Stomach (tissue), 4 donors: ENCODE measurements at regions not wholly inside any gene's neighbourhood (a gene's known extent, or its start where the extent isn't known, plus 50 kb on each side); places are given as distances from the start of the nearest gene placed in this dataset.

Experiments
- CTCF ChIP-seq, 7 experiments: fragments of 450-650 bp in 4 of 7; fragments of 200-600 bp in 3 of 7; sonication (generic) in 3 of 7; IDR thresholded peaks; one replicate each; pipeline ENCODE4 v1.5.1; 2016 to 2019; ENCODE audit warnings: antibody characterized with exemption in 7 of 7, control low read depth in 2 of 7, mild to moderate bottlenecking in 1 of 7
- EP300 ChIP-seq: sonication (generic); formaldehyde crosslinking; IDR thresholded peaks from one replicate; pipeline ENCODE4 v1.6.1; 2017; ENCODE audit warnings: antibody characterized with exemption
- POLR2A ChIP-seq, 4 donors: fragments of 450-650 bp; IDR thresholded peaks; one replicate each; pipeline ENCODE4 v1.6.1; 2016; ENCODE audit warnings: antibody characterized with exemption in 4 of 4, control low read depth in 2 of 4, mild to moderate bottlenecking in 1 of 4, moderate library complexity in 1 of 4
- POLR2AphosphoS5 ChIP-seq, 3 donors: sonication (generic); formaldehyde crosslinking; IDR thresholded peaks; one replicate each; pipeline ENCODE4 v1.6.1; 2016; ENCODE audit warnings: antibody characterized with exemption in 3 of 3

GRCh38 chr3:181358060-181358459 is 353.7 kb upstream of the SOX2 start:
- TF ChIP-seq CTCF (IDR thresholded peaks at IDR 0.05) (no peak), POLR2AphosphoS5 (IDR thresholded peaks at IDR 0.05) (no peak), POLR2A (IDR thresholded peaks at IDR 0.05) (no peak), EP300 (no peak)
